ENCODE measurements at regions not wholly inside any gene's neighbourhood (a gene's known extent, or its start where the extent isn't known, plus 50 kb on each side); places are given as distances from the start of the nearest gene placed in this dataset.
"Not testable (repeated sequence)": the region's sequence is repeated elsewhere in the genome, so short reads cannot be mapped to it uniquely, and the experiment has no call there.

DNA sequence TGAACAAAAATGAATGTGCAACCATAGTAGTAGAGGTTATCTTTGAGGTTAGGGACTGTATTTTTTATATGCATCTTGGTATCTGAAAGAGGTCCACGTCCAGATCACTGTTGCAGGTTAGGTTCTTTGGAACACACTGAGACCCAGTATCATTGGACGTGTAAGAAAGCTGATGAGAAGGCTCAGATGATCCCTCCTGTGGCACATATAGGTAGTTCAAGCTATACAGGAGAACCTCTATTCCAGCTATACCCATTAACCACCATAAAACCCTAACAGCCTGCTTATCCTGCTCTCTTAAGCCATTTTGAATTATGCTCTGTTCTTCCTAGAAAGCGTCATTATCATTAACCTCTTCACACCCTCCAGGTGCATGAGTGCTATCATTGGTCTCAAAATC is 930.7 kb upstream of the HS3ST1 start:
- Mint-ChIP-seq H3K27ac (no peak overlapping the region), H3K4me3 (no peak overlapping the region), H3K4me1 (peaks cover 25% of the 10 kb centered on the region), H3K36me3 (peaks cover 19% of the 10 kb centered on the region), H3K27me3 (ENCODE audit: low read depth) (no peaks in the 10 kb centered on the region), H3K9me3 (peaks cover 31% of the 10 kb centered on the region)
- TF ChIP-seq NFYB (CRISPR knock-in tag; conservative IDR thresholded peaks at IDR 0.05; ENCODE audit: low read depth) (no peak), RORB (CRISPR knock-in tag; IDR thresholded peaks at IDR 0.05) (no peak), ZBTB21 (CRISPR knock-in tag; IDR thresholded peaks at IDR 0.05; ENCODE audit: borderline replicate concordance) (no peak), ATF1 (CRISPR knock-in tag; IDR thresholded peaks at IDR 0.05) (no peak), FOXP4 (CRISPR knock-in tag; IDR thresholded peaks at IDR 0.05) (no peak), CREB1 (CRISPR knock-in tag; IDR thresholded peaks at IDR 0.05) (no peak), TP53 (CRISPR knock-in tag; IDR thresholded peaks at IDR 0.05) (no peak), AR (CRISPR knock-in tag; IDR thresholded peaks at IDR 0.05) (no peak), IRF2 (CRISPR knock-in tag; IDR thresholded peaks at IDR 0.05; ENCODE audit: borderline replicate concordance, low read depth) (no peak)
- TF ChIP-seq, protein P1, sequence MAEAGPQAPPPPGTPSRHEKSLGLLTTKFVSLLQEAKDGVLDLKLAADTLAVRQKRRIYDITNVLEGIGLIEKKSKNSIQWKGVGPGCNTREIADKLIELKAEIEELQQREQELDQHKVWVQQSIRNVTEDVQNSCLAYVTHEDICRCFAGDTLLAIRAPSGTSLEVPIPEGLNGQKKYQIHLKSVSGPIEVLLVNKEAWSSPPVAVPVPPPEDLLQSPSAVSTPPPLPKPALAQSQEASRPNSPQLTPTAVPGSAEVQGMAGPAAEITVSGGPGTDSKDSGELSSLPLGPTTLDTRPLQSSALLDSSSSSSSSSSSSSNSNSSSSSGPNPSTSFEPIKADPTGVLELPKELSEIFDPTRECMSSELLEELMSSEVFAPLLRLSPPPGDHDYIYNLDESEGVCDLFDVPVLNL (CRISPR knock-in tag; IDR thresholded peaks at IDR 0.05; ENCODE audit: borderline replicate concordance, low read depth), result no peak
- POLR2A ChIA-PET, result no interaction called here
- CTCF ChIA-PET, result interaction anchor here (0.6 to 1.4 kb wide), 2 partner anchors 57 to 273 kb away, joined by 4 to 5 read pairs; no protein-coding TSS in a partner anchor
- DNase-seq (ENCODE audit: low spot score) (no peak), ATAC-seq (peak; percentile 62)

DNA sequence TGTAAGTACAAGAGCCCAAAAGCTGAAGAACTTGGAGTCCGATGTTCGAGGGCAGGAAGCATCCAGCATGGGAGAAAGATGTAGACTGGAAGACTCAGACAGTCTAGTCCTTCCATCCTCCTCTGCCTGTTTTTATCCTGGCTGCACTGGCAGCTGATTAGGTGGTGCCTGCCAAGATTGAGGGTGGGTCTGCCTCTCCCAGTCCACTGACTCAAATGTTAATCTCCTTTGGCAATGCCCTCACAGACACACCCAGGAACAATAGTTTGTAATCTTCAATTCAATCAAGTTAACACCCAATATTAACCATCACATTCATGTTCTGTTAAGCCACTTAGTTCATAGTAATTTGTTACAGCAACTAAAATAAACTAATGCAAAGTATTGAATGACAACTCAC is 904.4 kb upstream of the HS3ST1 start:
- H3K27ac Mint-ChIP-seq; H3K4me3 Mint-ChIP-seq; H3K4me1 Mint-ChIP-seq; H3K27me3 Mint-ChIP-seq (ENCODE audit: low read depth); POLR2A ChIA-PET; ATAC-seq; DNase-seq (ENCODE audit: low spot score); CTCF ChIA-PET: not testable (repeated sequence)
- peaks cover 24% of the 10 kb centered on the region for H3K36me3 Mint-ChIP-seq
- peaks cover 32% of the 10 kb centered on the region for H3K9me3 Mint-ChIP-seq

GRCh38 chr4:12324965-12325364 is 896.3 kb upstream of the HS3ST1 start:
- H3K4me1 Mint-ChIP-seq, result peaks cover 4% of the 10 kb centered on the region; the same call in 1 of the 2 replicates
- TF ChIP-seq CBFB (CRISPR knock-in tag; IDR thresholded peaks at IDR 0.05; ENCODE audit: low read depth) (no peak), TP53 (CRISPR knock-in tag; IDR thresholded peaks at IDR 0.05) (no peak), NFE2L1 (CRISPR knock-in tag; IDR thresholded peaks at IDR 0.05) (no peak), FOXK1 (CRISPR knock-in tag; IDR thresholded peaks at IDR 0.05) (no peak), ZNF281 (CRISPR knock-in tag; IDR thresholded peaks at IDR 0.05) (no peak)
- ChIA-PET CTCF (no interaction called here), POLR2A (no interaction called here)
- H3K36me3 Mint-ChIP-seq, result no peaks in the 10 kb centered on the region
- no peak overlapping the region for H3K27ac Mint-ChIP-seq
- H3K4me3 Mint-ChIP-seq, result no peak overlapping the region
- peaks cover 16% of the 10 kb centered on the region for H3K9me3 Mint-ChIP-seq
- no peaks in the 10 kb centered on the region for H3K27me3 Mint-ChIP-seq (ENCODE audit: low read depth)
- no peak for ATAC-seq
- DNase-seq (ENCODE audit: low spot score), result no peak
